ENCODE measurements at regions not wholly inside any gene's neighbourhood (a gene's known extent, or its start where the extent isn't known, plus 50 kb on each side); places are given as distances from the start of the nearest gene placed in this dataset.

GRCh38 chr7:54465095-54465494 is 77.1 kb upstream of the VSTM2A start:
- TF ChIP-seq, protein P1, sequence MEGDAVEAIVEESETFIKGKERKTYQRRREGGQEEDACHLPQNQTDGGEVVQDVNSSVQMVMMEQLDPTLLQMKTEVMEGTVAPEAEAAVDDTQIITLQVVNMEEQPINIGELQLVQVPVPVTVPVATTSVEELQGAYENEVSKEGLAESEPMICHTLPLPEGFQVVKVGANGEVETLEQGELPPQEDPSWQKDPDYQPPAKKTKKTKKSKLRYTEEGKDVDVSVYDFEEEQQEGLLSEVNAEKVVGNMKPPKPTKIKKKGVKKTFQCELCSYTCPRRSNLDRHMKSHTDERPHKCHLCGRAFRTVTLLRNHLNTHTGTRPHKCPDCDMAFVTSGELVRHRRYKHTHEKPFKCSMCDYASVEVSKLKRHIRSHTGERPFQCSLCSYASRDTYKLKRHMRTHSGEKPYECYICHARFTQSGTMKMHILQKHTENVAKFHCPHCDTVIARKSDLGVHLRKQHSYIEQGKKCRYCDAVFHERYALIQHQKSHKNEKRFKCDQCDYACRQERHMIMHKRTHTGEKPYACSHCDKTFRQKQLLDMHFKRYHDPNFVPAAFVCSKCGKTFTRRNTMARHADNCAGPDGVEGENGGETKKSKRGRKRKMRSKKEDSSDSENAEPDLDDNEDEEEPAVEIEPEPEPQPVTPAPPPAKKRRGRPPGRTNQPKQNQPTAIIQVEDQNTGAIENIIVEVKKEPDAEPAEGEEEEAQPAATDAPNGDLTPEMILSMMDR (IDR thresholded peaks at IDR 0.05; ENCODE audit: unreplicated experiment in 3 of 3): no peak
- Mint-ChIP-seq H3K36me3 (ENCODE audit: low read depth) (no peaks in the 10 kb centered on the region), H3K27ac (no peak overlapping the region), H3K4me3 (no peak overlapping the region), H3K4me1 (no peaks in the 10 kb centered on the region), H3K9me3 (no peaks in the 10 kb centered on the region), H3K27me3 (ENCODE audit: low read depth) (peaks cover 4% of the 10 kb centered on the region)

GRCh38 chr7:54469740-54470139 is 72.4 kb upstream of the VSTM2A start:
- H3K27me3 Mint-ChIP-seq (ENCODE audit: low read depth): peaks cover 4% of the 10 kb centered on the region
- H3K4me3 Mint-ChIP-seq: no peak overlapping the region
- no peaks in the 10 kb centered on the region for H3K36me3 Mint-ChIP-seq (ENCODE audit: low read depth)
- H3K4me1 Mint-ChIP-seq: no peaks in the 10 kb centered on the region
- no peak overlapping the region for H3K27ac Mint-ChIP-seq
- H3K9me3 Mint-ChIP-seq: no peaks in the 10 kb centered on the region
- TF ChIP-seq, protein P1 (IDR thresholded peaks at IDR 0.05; ENCODE audit: unreplicated experiment in 3 of 3): no peak

GRCh38 chr7:54476609-54477008 is 65.6 kb upstream of the VSTM2A start:
- H3K27ac Mint-ChIP-seq: no peak overlapping the region
- H3K4me1 Mint-ChIP-seq: no peaks in the 10 kb centered on the region
- H3K9me3 Mint-ChIP-seq: no peaks in the 10 kb centered on the region
- no peaks in the 10 kb centered on the region for H3K36me3 Mint-ChIP-seq (ENCODE audit: low read depth)
- H3K27me3 Mint-ChIP-seq (ENCODE audit: low read depth): no peaks in the 10 kb centered on the region
- H3K4me3 Mint-ChIP-seq: no peak overlapping the region
- TF ChIP-seq, protein P1 (IDR thresholded peaks at IDR 0.05; ENCODE audit: unreplicated experiment in 3 of 3): no peak

DNA sequence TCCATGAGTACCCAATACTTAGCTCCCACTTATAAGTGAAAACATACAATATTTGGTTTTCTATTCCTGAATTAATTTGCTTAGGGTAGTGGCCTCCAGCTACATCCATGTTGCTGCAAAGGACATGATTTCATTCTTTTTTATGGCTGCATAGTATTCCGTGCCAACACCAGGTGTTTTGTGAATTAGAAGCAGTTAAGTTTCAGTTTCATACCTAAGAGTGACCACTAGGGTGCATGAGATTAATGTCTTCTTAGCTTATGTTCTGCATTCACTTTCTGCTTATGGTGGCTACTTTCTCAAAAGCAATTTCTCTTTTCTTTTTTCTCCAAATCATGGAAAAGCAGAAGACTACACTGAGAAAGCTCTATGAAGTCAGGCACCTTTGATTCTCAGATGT is 65.1 kb upstream of the VSTM2A start:
- Mint-ChIP-seq H3K4me1 (no peaks in the 10 kb centered on the region), H3K4me3 (no peak overlapping the region), H3K27ac (no peak overlapping the region), H3K36me3 (ENCODE audit: low read depth) (no peaks in the 10 kb centered on the region), H3K27me3 (ENCODE audit: low read depth) (no peaks in the 10 kb centered on the region), H3K9me3 (no peaks in the 10 kb centered on the region)
- TF ChIP-seq, protein P1 (IDR thresholded peaks at IDR 0.05; ENCODE audit: unreplicated experiment in 3 of 3): no peak

DNA sequence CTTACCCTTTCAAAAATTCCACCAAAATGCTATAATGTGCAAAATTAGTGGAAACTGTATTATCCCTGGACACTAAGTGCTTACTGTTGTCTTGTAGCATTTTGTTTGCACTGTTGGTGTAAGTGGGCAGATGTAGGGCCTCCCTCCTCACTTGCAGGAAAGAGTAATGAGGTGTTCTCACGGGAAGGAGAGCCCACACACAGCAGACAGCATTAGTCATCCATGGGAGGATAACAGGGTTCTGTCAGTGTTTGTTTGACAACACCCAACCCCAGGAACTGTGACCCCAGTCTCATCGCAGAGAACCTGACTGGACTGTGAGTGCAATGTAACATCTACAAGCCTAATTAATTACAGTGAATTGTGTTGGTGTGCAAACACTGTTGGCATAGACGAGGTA is 58.7 kb upstream of the VSTM2A start:
- Mint-ChIP-seq H3K9me3 (no peaks in the 10 kb centered on the region), H3K36me3 (ENCODE audit: low read depth) (no peaks in the 10 kb centered on the region), H3K27ac (no peak overlapping the region), H3K27me3 (ENCODE audit: low read depth) (peaks cover 8% of the 10 kb centered on the region), H3K4me3 (no peak overlapping the region), H3K4me1 (no peaks in the 10 kb centered on the region)
- TF ChIP-seq, protein P1 (IDR thresholded peaks at IDR 0.05; ENCODE audit: unreplicated experiment in 3 of 3): no peak

DNA sequence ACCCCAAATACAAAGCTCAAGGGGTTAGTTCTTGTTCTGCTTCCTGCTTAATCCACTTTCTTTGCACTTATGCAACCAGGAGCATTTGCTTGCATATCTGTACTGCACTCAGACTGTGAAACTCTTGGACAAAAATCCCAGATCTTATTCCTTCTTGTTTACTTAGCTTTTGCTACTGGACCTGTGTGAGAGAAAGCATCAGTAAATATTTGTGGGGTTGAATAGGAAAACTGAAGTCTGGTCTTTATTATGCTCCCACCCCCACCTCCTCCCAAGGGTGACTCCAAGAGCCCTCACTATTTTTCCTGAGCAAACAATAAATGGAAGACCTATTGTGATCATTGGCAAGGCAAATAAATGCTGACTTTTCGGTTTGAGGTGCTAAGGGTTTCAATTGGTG is 57.1 kb upstream of the VSTM2A start:
- Mint-ChIP-seq H3K9me3 (no peaks in the 10 kb centered on the region), H3K27ac (no peak overlapping the region), H3K4me1 (no peaks in the 10 kb centered on the region), H3K27me3 (ENCODE audit: low read depth) (peaks cover 8% of the 10 kb centered on the region), H3K4me3 (no peak overlapping the region), H3K36me3 (ENCODE audit: low read depth) (no peaks in the 10 kb centered on the region)
- TF ChIP-seq, protein P1 (IDR thresholded peaks at IDR 0.05; ENCODE audit: unreplicated experiment in 3 of 3): no peak
